GM23338 (cell line): ENCODE measurements at regions not wholly inside any gene's neighbourhood (a gene's known extent, or its start where the extent isn't known, plus 50 kb on each side); places are given as distances from the start of the nearest gene placed in this dataset.
"Not testable (repeated sequence)": the region's sequence is repeated elsewhere in the genome, so short reads cannot be mapped to it uniquely, and the experiment has no call there.

Source experiments
- ATAC-seq: fragments of 200-7000 bp; cut with Tn5 transposase; 3 replicates; pipeline ENCODE4 v1.9.1; 2020
- DNase-seq: peaks from one replicate; pipeline ENCODE4 v3.0.0-alpha.2; 2015; ENCODE audit warnings: low spot score
- H2AFZ ChIP-seq: fragments of 200-600 bp; sonication (generic); 2 replicates; pipeline ENCODE4 v1.8.0; 2016; ENCODE audit warnings: antibody characterized with exemption, mild to moderate bottlenecking, moderate library complexity
- H3F3A ChIP-seq: fragments of 200-600 bp; sonication (generic); replicated peaks from 2 replicates; pipeline ENCODE4 v1.8.0; 2017; ENCODE audit warnings: antibody characterized with exemption, mixed run types, low read depth
- H3K27ac ChIP-seq: fragments of 200-600 bp; sonication (generic); 2 replicates; pipeline ENCODE4 v1.6.1; 2016; ENCODE audit warnings: low read depth
- H3K27me3 ChIP-seq: fragments of 200-600 bp; sonication (generic); 2 replicates; pipeline ENCODE4 v1.8.0; 2016; ENCODE audit warnings: mild to moderate bottlenecking, mixed run types, moderate library complexity; ENCODE audit not compliant: insufficient read depth
- H3K36me3 ChIP-seq: fragments of 200-600 bp; sonication (generic); 2 replicates; pipeline ENCODE4 v1.8.0; 2016; ENCODE audit warnings: mild to moderate bottlenecking; ENCODE audit not compliant: insufficient read depth
- H3K4me1 ChIP-seq: fragments of 200-600 bp; sonication (generic); 2 replicates; pipeline ENCODE4 v1.8.0; 2016; ENCODE audit warnings: mild to moderate bottlenecking, moderate library complexity; ENCODE audit not compliant: insufficient read depth
- H3K4me2 ChIP-seq: fragments of 200-600 bp; sonication (generic); 2 replicates; pipeline ENCODE4 v1.7.1; 2017; ENCODE audit warnings: mixed run types
- H3K4me3 ChIP-seq: fragments of 200-600 bp; sonication (generic); 2 replicates; pipeline ENCODE4 v1.6.1; 2016; ENCODE audit warnings: mixed run types
- H3K79me2 ChIP-seq: fragments of 200-600 bp; sonication (generic); replicated peaks from 2 replicates; pipeline ENCODE4 v1.8.0; 2017; ENCODE audit warnings: mild to moderate bottlenecking; ENCODE audit not compliant: insufficient read depth
- H3K9me2 ChIP-seq: fragments of 200-600 bp; sonication (generic); 2 replicates; pipeline ENCODE4 v1.8.0; 2017; ENCODE audit not compliant: insufficient read depth
- H4K20me1 ChIP-seq: fragments of 200-600 bp; sonication (generic); replicated peaks from 2 replicates; pipeline ENCODE4 v1.8.0; 2017; ENCODE audit warnings: mild to moderate bottlenecking; ENCODE audit not compliant: insufficient read depth
- H3K27ac Mint-ChIP-seq: 2 replicates; pipeline ENCODE4 v1.8.0; 2020; ENCODE audit warnings: inconsistent platforms, mild to moderate bottlenecking, moderate library complexity, mixed read lengths
- H3K27me3 Mint-ChIP-seq: 3 replicates; pipeline ENCODE4 v1.8.0; 2022; ENCODE audit warnings: low read depth, mild to moderate bottlenecking, moderate library complexity, mixed read lengths, inconsistent platforms; ENCODE audit not compliant: insufficient read depth, poor library complexity
- H3K36me3 Mint-ChIP-seq: 3 replicates; pipeline ENCODE4 v1.8.0; 2021; ENCODE audit warnings: low read depth, mild to moderate bottlenecking, inconsistent platforms, moderate library complexity, mixed read lengths
- H3K4me1 Mint-ChIP-seq: 3 replicates; pipeline ENCODE4 v1.8.0; 2020; ENCODE audit warnings: mild to moderate bottlenecking, inconsistent platforms, mixed read lengths
- H3K4me3 Mint-ChIP-seq: 3 replicates; pipeline ENCODE4 v1.8.0; 2021; ENCODE audit warnings: moderate library complexity, mild to moderate bottlenecking, inconsistent platforms, mixed read lengths
- H3K9me3 Mint-ChIP-seq: 3 replicates; pipeline ENCODE4 v1.8.0; 2020; ENCODE audit warnings: moderate library complexity, mild to moderate bottlenecking, inconsistent platforms, mixed read lengths
- CREB1 ChIP-seq: fragments of 250-450 bp; sonication (Bioruptor Pico); IDR thresholded peaks from 2 replicates; pipeline ENCODE4 v1.5.0; 2020; ENCODE audit warnings: low read depth, mild to moderate bottlenecking, moderate library complexity
- EZH2 ChIP-seq: fragments of 200-600 bp; sonication (generic); IDR thresholded peaks from one replicate; pipeline ENCODE4 v1.8.0; 2017; ENCODE audit warnings: antibody characterized with exemption, mild to moderate bottlenecking, low read depth; ENCODE audit not compliant: unreplicated experiment
- EZH2phosphoT487 ChIP-seq: fragments of 200-600 bp; sonication (generic); IDR thresholded peaks from one replicate; pipeline ENCODE4 v1.8.1; 2018; ENCODE audit warnings: antibody characterized with exemption; ENCODE audit not compliant: unreplicated experiment
- JUNB ChIP-seq: IDR thresholded peaks from one replicate; pipeline ENCODE4 v1.6.1; 2016; ENCODE audit warnings: antibody characterized with exemption; ENCODE audit not compliant: unreplicated experiment
- NANOG ChIP-seq: IDR thresholded peaks from 2 replicates; pipeline ENCODE4 v1.6.1; 2016; ENCODE audit warnings: antibody characterized with exemption, borderline replicate concordance
- STAT1 ChIP-seq: IDR thresholded peaks from one replicate; pipeline ENCODE4 v1.6.1; 2016; ENCODE audit warnings: antibody characterized with exemption; ENCODE audit not compliant: unreplicated experiment
- ZNF114 ChIP-seq: fragments of 250-450 bp; sonication (Bioruptor Pico); IDR thresholded peaks from 2 replicates; pipeline ENCODE4 v1.5.0; 2020; ENCODE audit warnings: mild to moderate bottlenecking, moderate library complexity
- TF ChIP-seq, protein P1 (sequence below): IDR thresholded peaks from 2 replicates; pipeline ENCODE4 v1.6.1; 2016; ENCODE audit warnings: antibody characterized with exemption
- TF ChIP-seq, protein P2 (sequence below), 2 experiments: fragments of 200-600 bp in 1 of 2; sonication (generic) in 1 of 2; conservative IDR thresholded peaks; 2 replicates each; pipeline versions ENCODE4 v1.5.1 to v1.6.1; 2016 to 2017; ENCODE audit warnings: antibody characterized with exemption in 2 of 2, low read depth in 2 of 2, mild to moderate bottlenecking in 2 of 2, moderate library complexity in 1 of 2

DNA sequence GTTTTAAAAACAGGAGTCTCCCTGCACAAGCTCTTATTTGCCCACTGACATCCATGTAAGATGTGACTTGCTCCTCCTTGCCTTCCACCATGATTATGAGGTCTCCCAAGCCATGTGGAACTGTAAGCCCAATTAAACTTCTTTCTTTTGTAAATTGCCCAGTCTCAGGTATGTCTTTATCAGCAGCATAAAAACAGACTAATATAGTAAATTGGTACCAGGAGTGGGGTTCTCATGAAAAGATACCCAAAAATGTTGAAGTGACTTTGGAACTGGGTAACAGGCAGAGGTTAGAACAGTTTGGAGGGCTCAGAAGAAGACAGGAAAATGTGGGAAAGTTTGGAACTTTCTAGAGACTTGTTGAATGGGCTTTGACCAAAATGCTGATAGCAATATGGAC is 995.9 kb upstream of the USP15 start:
- DNase-seq, H3K4me3 Mint-ChIP-seq, H3K4me1 Mint-ChIP-seq, H3K27ac Mint-ChIP-seq, H2AFZ ChIP-seq, H4K20me1 ChIP-seq, H3K27me3 Mint-ChIP-seq, H3F3A ChIP-seq, ATAC-seq, H3K27me3 ChIP-seq, H3K4me1 ChIP-seq, H3K4me3 ChIP-seq, H3K79me2 ChIP-seq, H3K9me2 ChIP-seq, H3K27ac ChIP-seq, H3K4me2 ChIP-seq: not testable (repeated sequence)
- peaks cover 12% of the 10 kb centered on the region for H3K36me3 ChIP-seq
- peaks cover 45% of the 10 kb centered on the region for H3K9me3 Mint-ChIP-seq
- H3K36me3 Mint-ChIP-seq = peaks cover 24% of the 10 kb centered on the region; the same call in 2 of the 3 replicates

DNA sequence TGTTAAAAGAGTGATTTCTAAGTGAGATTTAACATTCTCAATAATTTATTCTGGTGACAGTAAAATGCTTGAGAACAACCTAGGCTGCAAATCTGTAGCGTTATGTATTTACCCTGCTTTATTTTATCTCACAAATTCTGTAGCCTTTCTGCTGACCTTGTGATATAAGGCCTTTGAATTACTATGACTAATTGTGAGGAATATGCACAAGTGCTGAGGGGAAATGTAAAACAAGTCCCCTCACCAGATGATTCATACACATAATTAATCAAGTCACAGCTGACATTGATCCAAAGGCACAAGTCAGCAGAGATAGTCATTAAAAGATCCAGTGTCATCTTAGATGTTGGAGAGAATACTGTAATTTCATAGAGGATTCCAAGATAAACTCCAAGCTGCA is 992.7 kb upstream of the USP15 start:
- Histone ChIP-seq H3K27ac (no peak overlapping the region), H3K4me3 (no peak overlapping the region), H3K79me2 (no peaks in the 10 kb centered on the region), H4K20me1 (no peaks in the 10 kb centered on the region), H3K9me2 (no peaks in the 10 kb centered on the region), H3K4me2 (no peak overlapping the region), H3K4me1 (no peaks in the 10 kb centered on the region), H2AFZ (no peak overlapping the region), H3F3A (no peaks in the 10 kb centered on the region), H3K27me3 (no peaks in the 10 kb centered on the region), H3K36me3 (peaks cover 12% of the 10 kb centered on the region)
- DNase-seq (no peak), ATAC-seq (no peak)
- no peak overlapping the region for H3K4me3 Mint-ChIP-seq
- peaks cover 24% of the 10 kb centered on the region; the same call in 2 of the 3 replicates for H3K36me3 Mint-ChIP-seq
- no peak overlapping the region for H3K27ac Mint-ChIP-seq
- TF ChIP-seq ZNF114 (CRISPR knock-in tag) (no peak), EZH2 (no peak), STAT1 (no peak), JUNB (no peak)
- TF ChIP-seq, protein P1, sequence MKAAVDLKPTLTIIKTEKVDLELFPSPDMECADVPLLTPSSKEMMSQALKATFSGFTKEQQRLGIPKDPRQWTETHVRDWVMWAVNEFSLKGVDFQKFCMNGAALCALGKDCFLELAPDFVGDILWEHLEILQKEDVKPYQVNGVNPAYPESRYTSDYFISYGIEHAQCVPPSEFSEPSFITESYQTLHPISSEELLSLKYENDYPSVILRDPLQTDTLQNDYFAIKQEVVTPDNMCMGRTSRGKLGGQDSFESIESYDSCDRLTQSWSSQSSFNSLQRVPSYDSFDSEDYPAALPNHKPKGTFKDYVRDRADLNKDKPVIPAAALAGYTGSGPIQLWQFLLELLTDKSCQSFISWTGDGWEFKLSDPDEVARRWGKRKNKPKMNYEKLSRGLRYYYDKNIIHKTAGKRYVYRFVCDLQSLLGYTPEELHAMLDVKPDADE = no peak
- TF ChIP-seq, protein P2, sequence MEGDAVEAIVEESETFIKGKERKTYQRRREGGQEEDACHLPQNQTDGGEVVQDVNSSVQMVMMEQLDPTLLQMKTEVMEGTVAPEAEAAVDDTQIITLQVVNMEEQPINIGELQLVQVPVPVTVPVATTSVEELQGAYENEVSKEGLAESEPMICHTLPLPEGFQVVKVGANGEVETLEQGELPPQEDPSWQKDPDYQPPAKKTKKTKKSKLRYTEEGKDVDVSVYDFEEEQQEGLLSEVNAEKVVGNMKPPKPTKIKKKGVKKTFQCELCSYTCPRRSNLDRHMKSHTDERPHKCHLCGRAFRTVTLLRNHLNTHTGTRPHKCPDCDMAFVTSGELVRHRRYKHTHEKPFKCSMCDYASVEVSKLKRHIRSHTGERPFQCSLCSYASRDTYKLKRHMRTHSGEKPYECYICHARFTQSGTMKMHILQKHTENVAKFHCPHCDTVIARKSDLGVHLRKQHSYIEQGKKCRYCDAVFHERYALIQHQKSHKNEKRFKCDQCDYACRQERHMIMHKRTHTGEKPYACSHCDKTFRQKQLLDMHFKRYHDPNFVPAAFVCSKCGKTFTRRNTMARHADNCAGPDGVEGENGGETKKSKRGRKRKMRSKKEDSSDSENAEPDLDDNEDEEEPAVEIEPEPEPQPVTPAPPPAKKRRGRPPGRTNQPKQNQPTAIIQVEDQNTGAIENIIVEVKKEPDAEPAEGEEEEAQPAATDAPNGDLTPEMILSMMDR (conservative IDR thresholded peaks at IDR 0.05; ENCODE audit: low read depth in 2 of 2) = no peak
- no peaks in the 10 kb centered on the region for H3K4me1 Mint-ChIP-seq
- H3K27me3 Mint-ChIP-seq = no peaks in the 10 kb centered on the region
- peaks cover 43% of the 10 kb centered on the region for H3K9me3 Mint-ChIP-seq

DNA sequence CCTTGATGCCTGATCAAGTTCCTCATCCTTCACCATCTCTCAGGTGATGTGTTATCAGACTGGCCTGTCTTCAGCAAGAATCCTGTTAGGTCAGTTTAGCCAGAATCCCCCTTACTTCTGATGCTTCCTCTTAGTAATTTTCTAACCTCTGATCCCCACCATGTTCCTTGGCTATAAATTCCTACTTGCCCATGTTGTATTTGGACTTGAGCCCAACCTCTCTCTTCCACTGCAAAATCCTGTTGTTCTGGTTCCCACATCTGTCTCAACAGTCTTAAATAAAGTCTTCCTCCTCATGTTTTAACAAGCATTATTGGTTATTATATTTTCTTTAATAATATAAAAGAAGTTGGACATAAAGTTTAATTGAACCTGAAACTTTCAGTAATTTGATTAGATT is 987.8 kb upstream of the USP15 start:
- Mint-ChIP-seq H3K9me3 (no peaks in the 10 kb centered on the region), H3K27me3 (no peaks in the 10 kb centered on the region), H3K36me3 (no peaks in the 10 kb centered on the region), H3K4me1 (no peaks in the 10 kb centered on the region), H3K4me3 (no peak overlapping the region), H3K27ac (no peak overlapping the region)
- Histone ChIP-seq H3K4me1 (no peaks in the 10 kb centered on the region), H3K9me2 (no peaks in the 10 kb centered on the region), H3K36me3 (no peaks in the 10 kb centered on the region), H2AFZ (no peak overlapping the region), H3F3A (no peaks in the 10 kb centered on the region), H3K4me3 (no peak overlapping the region), H3K4me2 (no peak overlapping the region), H3K79me2 (no peaks in the 10 kb centered on the region), H3K27me3 (no peaks in the 10 kb centered on the region), H4K20me1 (no peaks in the 10 kb centered on the region), H3K27ac (no peak overlapping the region)
- ATAC-seq (no peak), DNase-seq (no peak)
- TF ChIP-seq STAT1 = no peak
- no peak for TF ChIP-seq NANOG
- no peak for TF ChIP-seq JUNB
- TF ChIP-seq EZH2 = no peak
- no peak for TF ChIP-seq EZH2phosphoT487
- TF ChIP-seq CREB1 (CRISPR knock-in tag) = no peak
